ENCODE measurements at regions not wholly inside any gene's neighbourhood (a gene's known extent, or its start where the extent isn't known, plus 50 kb on each side); places are given as distances from the start of the nearest gene placed in this dataset.

GRCh38 chr6:93784794-93785693 is 365.7 kb upstream of the EPHA7 start:
- TF ChIP-seq CTCF (IDR thresholded peaks at IDR 0.05) (no peak), POLR2A (IDR thresholded peaks at IDR 0.05) (no peak)
- Histone ChIP-seq H3K27me3 (no peaks in the 10 kb centered on the region), H3K9me3 (no peaks in the 10 kb centered on the region), H3K36me3 (no peaks in the 10 kb centered on the region), H3K27ac (peak overlapping the region in 11 of 12 donors; percentile 6 to 80 (median 51)), H3K4me1 (peaks cover 0 to 8% (median 5%) of the 10 kb centered on the region in 12 donors), H3K4me3 (peak overlapping the region in 9 of 12 donors; percentile 9 to 43 (median 24))
- intact Hi-C loops (cut with DNase I): no loop called here
- DNase-seq (peak in 1 of 5 donors; percentile 25), ATAC-seq (peak; percentile 72 to 95 (median 80))
- 31 to 41% (median 34%) methylated on average over 8 of the region's 8 CpGs for WGBS, 4 donors

GRCh38 chr6:93779086-93779841 is 359.9 kb upstream of the EPHA7 start:
- peak overlapping the region in 5 of 12 donors; percentile 7 to 39 (median 34) for H3K4me3 ChIP-seq
- no peaks in the 10 kb centered on the region for H3K9me3 ChIP-seq
- peak in 4 of 5 donors; percentile 33 to 56 (median 44) for DNase-seq
- TF ChIP-seq POLR2A (IDR thresholded peaks at IDR 0.05): no peak
- TF ChIP-seq CTCF (IDR thresholded peaks at IDR 0.05): peak in 9 of 12 donors; percentile 21 to 58 (median 39)
- H3K36me3 ChIP-seq: no peaks in the 10 kb centered on the region
- peak overlapping the region in 8 of 12 donors; percentile 27 to 70 (median 56) for H3K27ac ChIP-seq
- peaks cover 0 to 9% (median 0%) of the 10 kb centered on the region in 12 donors for H3K4me1 ChIP-seq
- H3K27me3 ChIP-seq: no peaks in the 10 kb centered on the region
- ATAC-seq: peak; percentile 96 to 99 (median 97)
- 16 to 20% (median 17%) methylated on average over 12 of the region's 12 CpGs for WGBS, 4 donors
- intact Hi-C loops (cut with DNase I): no loop called here

- no peak for DNase-seq
- TF ChIP-seq POLR2A (IDR thresholded peaks at IDR 0.05): no peak
- no peak for TF ChIP-seq CTCF (IDR thresholded peaks at IDR 0.05)
- no peak for ATAC-seq
- intact Hi-C loops (cut with DNase I): no loop called here
- whole genome bisulfite sequencing, 4 donors: 85 to 97% (median 92%) methylated on average over 2 of the region's 2 CpGs
- Histone ChIP-seq H3K36me3 (no peaks in the 10 kb centered on the region), H3K4me1 (no peaks in the 10 kb centered on the region), H3K27me3 (no peaks in the 10 kb centered on the region), H3K9me3 (no peaks in the 10 kb centered on the region), H3K27ac (no peak overlapping the region), H3K4me3 (no peak overlapping the region)
Measured at GRCh38 chr6:93759190-93759589, 339.8 kb upstream of the EPHA7 start.

- DNase-seq: no peak
- intact Hi-C loops (cut with DNase I): no loop called here
- Histone ChIP-seq H3K27me3 (no peaks in the 10 kb centered on the region), H3K4me1 (no peaks in the 10 kb centered on the region), H3K4me3 (no peak overlapping the region), H3K9me3 (no peaks in the 10 kb centered on the region), H3K36me3 (no peaks in the 10 kb centered on the region), H3K27ac (no peak overlapping the region)
- TF ChIP-seq POLR2A (IDR thresholded peaks at IDR 0.05) (no peak), CTCF (IDR thresholded peaks at IDR 0.05) (no peak)
- ATAC-seq: no peak
- 47 to 58% (median 54%) methylated on average over 2 of the region's 2 CpGs for WGBS, 4 donors
Measured at GRCh38 chr6:93751969-93752368, 332.6 kb upstream of the EPHA7 start.

All from heart left ventricle (tissue), 16 donors.